Muscle of back (tissue), 3 donors: ENCODE measurements at regions not wholly inside any gene's neighbourhood (a gene's known extent, or its start where the extent isn't known, plus 50 kb on each side); places are given as distances from the start of the nearest gene placed in this dataset.
A peak's percentile ranks its signal among the peaks of the same experiment; 100 is the strongest.

ENCODE experiments used
- DNase-seq, 3 donors: peaks; one replicate each; pipeline versions ENCODE4 v3.0.0 to v3.0.0-alpha.2; 2013

DNA sequence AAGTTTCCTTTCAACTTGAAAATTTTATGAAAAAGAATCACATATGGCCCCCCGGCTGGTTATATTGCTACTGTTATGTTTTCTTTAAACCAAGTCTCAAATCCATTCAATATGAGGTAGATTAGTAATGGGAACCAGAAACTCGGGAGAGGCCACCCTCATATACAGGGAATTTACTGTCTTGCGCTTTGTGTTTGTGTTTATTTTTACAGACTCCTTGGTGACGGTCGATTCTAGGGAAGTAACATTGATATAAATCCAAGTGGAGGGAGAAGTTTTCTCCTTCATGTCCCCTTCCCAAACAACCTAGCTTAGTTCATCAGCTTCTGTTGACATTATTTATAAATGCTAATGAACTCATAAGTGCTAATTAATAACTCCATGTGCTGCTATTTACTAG is 163.5 kb upstream of the LMO4 start:
- peak in 2 of 3 donors; percentile 65 to 82 for DNase-seq

DNA sequence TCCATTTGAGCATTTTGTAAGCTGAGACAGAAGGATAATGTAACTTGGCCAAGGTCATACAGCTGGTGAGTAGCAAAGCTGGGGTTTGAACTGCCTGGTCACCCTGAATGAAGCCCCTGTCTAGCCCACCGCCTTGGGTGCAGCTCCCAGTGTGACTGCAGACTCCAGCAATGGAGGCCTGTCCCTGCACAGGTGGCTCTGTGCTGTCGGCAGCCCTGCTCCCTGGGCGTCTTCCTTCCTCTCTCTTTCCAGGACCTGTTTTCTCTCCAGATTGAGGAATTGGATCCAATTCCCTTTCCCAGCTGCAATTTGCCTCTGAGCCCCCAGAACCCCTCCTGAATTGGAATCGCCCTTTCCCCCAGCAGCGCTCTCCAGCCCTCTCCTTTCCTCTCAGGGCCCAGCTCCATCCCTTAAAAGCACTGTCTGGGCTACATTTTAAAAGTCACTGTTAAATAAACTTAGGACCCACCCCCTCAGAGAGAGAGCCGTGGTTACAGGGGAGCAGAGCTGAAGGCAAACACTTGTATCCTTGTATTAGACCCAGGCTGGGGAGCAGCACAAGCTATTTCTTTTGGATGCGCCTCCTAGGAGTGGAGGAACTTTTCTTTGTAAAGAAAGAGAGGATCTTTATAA is 161.4 kb upstream of the LMO4 start:
- DNase-seq, result peak in 2 of 3 donors; percentile 47 to 82

DNA sequence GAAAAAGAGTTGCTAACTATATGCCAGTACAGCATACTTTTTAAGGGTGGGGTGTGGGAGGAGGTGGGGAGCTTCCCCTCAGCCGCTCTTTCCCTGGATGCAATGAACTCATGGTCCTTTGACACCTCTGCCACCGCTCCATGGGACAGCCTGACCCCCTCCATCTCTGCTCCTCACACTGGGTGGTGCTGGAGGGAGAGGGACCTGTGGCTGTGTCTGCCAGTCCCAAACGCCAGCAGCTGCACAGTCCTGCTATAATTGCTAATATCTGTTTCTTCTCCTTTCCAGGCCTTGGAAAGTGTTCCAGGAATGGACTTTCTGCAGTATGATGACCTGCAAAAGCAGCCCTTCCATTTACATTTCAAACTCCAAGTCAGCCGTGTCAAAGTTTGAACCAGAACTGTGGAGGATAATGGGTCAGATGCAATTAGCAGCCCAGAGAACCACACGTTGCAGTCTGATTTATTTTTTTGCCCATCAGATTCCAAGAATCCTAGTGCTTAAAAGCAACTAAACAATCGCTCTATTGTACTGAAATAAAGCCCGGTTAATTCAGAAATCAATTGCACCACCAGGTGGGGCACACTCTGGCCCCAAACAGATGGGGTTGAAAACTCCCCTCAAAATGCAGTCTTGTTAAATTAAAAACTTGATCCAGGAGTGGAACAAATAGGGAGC is 160.7 kb upstream of the LMO4 start:
- peak in 1 of 3 donors; percentile 53 for DNase-seq

DNA sequence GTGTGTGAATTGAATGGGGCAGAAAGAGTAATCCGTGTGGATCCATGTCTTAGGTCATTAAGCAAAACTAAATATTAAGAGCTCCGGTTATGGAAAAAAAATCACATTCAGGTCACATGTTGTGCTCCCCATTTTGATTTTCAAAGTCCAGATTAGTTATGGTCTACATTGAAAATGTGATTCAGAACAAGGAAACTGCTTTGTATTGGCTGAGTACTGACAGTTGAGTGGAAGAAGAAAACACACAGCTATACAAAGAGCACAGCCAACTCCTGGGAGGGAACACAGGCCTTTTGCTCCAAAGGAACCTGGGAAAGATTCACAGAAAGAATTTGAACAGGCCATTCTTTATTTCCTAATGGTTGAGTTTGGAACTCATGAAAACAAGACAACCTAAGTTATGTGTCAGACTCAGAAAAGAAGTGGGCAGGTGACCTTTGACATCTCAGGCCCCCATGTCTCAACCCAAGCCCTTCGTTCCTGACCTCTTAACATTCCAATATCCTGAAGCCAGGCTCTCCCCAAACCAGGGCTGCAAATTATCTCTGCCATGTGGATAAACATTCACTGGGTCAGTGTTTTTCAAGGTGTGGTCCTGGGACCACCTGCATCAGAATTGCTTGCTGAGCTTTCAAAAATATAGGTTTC is 159.3 kb upstream of the LMO4 start:
- no peak for DNase-seq

DNA sequence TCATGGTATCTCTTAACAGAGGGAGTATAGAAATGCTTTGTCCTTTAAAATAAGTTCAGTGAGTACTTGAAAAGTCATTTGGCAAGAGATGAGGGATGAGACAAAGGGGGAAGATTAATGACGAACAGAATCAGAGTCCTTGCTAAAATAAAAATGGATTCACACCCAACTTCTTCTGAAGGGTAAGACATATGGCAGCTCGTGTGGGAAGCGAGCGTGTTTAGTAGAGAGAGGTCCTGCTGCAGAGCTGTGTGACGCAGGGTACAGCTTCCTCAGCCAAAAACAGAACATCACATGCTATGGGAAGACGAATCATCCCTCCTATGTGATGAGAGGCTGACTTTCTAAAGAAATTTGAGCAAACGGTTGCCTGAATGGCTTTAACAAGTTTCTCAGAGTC is 158.5 kb upstream of the LMO4 start:
- DNase-seq, result peak in 2 of 3 donors; percentile 37 to 49

DNA sequence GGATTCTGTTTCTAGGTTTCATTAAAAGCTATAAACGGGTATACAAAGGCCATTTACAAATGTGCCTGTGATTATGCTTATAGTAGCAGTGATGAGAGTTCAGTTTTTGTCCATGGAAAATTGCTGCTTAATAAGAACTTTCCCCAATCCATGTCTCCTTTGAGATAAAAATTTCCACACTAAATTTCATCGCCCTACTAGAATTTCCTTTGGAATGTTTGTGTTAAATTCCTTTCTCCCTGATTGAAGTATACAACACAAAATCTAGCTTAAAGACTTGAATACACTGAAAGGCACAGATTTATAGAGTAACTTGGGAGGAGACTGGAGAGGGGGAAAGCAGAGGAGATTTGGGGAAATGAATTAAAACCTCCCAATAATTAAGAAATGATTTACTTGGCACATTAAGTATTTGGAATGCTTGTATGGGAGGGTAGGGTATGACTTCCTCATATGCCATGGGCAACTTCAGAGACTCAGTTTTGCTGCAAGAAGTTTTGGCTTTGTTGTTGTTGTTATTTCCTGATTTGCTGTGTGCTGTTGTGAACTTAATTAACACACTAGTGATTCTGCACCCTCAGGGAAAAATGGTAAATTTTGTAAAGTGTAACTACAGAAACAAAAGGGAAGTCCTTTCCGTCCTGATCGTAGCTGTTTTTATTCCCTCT is 157.6 kb upstream of the LMO4 start:
- no peak for DNase-seq

DNA sequence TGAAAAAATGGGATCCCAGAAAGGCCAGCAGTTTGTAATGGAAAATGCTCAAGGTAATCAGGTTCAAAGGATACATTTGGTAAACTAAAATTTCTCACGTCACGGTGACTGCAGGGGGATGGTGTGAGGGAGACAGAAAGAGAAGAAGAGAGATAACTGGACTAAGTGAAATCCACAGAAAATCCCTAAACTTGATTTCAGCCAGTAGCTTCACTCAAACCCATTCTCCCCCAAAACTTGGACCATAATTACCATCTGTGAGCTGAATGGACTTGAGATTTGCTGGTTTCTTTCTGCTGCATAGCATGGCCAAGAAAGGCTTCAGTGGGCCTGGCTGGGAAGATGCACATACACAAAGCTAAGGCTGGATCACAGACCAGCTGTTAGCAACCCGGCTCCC is 155.4 kb upstream of the LMO4 start:
- DNase-seq, result no peak

DNA sequence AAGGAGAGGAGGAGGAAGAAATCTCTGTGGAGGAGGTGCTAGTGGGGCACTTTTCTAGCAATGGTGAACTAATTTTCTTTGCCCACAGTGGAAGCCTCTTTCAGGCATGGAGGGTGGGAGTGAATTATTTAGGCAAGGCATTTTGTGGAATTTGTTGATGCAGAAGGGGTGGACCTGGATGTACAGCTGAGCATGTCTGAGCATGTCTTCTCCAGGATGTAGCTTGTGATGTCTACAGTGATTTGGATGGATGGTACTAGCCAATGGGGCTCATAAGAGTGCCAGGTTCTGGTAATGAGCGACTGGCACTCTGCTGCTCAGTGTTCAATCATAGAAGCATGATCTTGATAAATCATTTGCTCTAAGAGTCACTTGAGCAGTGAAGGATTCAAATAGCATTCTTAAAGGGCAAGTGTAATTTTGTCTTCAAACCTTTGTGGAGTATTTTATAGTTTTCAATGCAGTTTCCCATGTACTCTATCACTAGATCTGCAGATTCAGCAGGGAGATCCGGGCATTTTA is 153.9 kb upstream of the LMO4 start:
- DNase-seq, result no peak

DNA sequence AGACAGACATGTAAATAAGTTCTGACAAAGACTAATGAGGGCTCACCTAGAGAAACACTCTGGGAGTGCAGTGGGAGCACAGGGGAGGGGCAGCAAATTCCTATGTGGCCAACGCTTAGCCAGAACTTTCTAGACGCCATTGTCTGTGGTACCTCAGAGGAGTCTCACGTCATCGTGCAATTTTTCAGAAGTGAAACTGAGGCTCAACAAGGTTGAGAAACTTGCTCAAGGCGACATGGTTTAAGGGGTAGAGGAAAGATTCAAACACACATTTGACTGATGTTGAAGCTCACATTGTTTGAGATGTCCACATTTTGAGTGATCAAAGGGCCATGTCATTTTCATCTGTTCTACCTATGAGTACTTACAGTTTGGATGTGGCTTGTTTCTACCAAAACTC is 152.6 kb upstream of the LMO4 start:
- DNase-seq, result no peak

DNA sequence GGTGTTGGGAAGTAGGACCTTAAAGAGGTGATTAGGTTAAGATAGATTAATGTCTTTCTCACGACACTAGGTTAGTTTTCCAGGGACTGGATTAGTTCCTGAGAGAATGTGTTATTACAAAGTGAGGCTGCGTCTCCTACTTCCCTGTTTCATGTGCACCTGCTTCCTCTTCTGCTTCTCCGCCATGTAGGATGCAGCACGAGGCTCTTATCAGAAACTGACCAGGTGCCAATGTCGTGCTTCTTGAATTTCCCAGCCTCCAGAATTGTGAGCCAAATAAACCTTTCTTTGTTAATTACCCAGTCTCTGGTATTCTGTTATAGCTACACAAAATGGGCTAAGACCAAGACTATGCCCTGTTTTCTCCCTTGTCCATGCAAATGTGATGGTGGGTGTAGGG is 152.2 kb upstream of the LMO4 start:
- DNase-seq, result no peak

DNA sequence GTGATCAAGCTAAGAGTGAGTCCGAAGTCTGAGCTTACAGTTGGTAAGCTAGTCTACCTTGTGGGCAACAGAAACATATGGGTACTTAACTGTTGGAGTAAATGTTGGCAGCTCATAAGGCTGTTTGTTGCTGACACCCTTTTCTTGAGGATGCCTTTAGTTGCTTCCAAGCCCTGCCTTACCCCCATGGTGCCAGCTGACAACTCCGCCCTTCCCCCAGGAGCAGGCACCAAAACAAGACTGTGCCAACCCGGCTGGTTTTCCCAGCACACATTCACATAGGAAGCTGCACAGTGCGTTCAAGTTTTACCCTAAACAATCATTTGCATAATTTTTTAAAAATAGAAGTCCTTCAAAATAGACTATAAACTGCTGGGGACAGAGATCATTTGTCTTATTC is 150.2 kb upstream of the LMO4 start:
- no peak for DNase-seq

DNA sequence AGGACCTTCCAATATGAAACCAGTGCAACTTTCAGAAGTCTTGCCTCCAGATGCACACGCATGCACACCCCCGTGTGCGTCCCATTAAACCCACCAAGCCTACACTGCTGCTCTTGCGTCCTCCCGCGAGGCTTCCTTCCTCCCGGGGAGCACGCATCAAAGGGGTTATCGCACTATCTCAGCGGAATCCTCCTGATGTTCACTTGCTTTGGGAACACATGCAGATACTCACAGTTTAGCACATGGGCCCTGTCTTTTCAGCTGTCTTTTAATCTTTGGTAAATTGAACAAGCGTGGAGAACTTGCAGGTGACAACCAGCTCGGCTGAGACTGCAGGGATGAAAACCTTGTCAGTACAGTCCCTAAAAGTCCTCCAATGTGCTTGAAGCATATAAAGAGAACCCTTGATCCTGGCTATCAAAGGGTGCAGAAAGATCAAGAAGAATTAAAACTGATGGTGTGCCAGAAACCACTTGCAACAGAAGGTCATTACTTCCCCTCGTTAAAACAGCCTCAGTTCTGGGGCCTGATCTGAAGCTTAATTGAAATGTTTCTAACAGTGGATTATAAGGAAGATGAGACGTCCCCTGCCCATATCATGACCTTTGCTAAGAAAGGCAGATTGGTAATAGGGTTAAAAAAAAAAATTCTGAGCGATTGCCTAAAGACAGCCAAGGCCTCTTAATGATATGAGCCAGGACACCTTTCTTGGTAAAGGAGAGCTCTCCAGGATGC is 149.4 kb upstream of the LMO4 start:
- DNase-seq, result no peak

DNA sequence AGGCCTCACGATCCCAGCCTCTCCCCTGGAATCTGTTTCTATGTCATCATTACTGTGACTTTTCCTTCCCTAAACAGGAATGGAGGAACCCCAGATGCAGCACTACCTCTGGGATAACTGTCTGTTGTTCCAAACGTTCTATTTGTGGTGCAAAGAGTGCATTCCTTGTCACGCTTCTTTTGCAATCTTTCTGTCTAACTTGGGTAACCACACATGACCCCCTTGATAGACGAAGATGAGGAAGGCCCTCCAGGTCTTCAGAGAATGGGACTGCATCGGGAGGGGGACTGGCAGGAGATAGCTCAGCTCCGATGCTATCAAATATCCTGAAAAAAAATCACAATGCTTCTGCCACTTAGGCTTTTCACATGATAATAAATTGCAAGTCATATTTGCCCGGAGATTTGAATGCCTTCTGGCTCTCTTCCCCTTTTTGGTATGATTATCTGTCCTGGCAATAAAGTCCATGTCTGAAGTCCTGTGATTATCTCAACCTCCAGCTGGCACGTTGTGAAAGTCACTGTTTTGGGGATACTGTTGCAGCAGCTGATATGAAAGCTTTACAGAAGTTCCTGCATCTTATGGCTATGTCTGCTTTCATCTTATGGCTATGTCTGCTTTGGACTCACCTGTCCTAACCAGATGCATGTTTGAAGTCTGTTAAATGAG is 148.7 kb upstream of the LMO4 start:
- DNase-seq, result no peak

DNA sequence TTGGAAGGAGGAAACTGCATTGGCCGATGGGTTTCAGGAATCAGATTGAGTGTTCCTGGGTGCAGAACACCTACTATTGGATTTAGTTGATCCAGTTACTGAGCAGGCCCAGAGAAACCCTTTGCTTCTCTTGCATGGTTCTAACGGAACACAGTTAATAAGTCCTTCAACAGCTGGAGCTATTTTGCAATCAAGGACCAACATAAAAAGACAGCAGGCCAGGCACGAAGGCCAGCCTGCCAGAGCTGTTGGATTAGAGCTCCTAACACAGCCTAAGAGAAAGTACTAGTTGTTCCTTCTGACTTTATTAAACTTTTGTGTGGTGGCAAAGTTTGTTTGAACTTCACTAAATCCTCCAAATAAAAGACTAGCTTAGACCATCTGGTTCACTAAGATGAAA is 148.0 kb upstream of the LMO4 start:
- DNase-seq, result no peak

DNA sequence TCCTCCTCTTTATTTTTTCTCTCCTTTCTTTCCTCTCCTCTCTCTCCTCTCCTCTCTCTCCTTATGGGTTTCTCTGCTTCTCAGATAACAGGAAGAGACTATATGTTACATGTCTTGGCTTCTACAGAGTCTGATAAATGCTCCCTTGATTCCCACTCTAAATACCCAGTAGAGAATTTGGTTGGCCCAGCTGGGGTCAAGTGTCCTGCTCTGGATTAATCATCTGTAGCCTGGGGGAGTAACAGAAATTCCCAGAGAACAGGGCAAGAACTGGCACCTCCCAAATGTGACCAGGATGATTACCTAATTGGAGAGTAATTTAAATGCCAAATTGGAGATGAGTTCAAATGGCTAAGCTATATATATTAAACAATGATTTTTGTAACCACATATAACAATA is 146.1 kb upstream of the LMO4 start:
- DNase-seq, result no peak

DNA sequence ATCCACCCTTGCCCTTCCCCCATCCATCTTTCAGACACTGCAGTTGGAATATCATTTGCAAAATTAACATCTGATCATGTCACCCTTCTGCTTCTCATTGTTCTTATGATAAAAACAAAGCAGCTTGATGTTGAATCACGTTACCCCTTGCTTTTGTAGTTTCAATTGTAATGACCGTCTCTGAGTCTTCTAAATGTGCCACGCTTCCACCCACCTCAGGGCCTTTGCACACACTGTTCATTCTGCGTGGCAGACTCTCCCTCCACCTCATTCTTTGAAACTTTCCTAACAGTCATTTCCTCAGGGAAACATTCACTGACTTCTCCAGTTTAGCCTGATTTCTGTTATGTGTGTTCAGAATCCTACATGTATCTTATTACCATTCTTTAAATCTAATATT is 143.6 kb upstream of the LMO4 start:
- no peak for DNase-seq

DNA sequence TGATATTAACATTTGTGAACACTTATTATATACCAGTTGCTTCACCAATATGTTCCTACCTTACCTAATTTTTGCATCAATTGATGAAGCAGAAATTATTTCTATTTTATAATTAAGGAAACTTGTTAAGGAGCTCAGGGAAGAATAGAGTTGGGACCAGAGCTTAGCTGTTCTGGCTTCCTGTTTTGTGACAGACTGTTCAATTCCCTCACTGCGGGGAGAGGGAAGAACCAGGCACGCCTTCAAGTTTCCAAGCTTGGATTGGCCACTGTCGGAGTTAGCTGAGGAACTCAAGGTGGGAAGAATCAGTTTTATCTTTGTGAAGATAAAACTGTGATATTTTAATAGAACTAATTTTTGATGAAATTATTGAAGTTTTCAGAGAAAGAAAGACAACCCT is 142.3 kb upstream of the LMO4 start:
- no peak for DNase-seq

DNA sequence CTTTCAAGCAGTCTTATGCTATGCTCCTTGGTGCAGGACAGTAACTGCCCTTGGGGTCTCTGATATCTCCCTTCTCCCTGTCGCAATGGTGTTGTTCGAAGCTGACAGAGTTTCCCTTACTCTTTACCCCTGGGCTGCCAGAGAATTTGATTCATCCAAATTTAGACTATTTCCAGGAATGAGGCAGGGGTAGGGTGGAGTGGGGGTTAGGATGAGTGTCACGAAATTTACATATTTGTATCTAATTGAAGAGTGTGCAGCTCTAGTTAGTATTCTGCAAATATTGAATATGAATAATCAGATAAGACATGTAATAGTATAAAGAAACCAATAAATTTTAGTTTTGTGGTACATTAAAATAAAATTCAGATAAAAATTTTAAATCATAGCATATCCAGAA is 140.0 kb upstream of the LMO4 start:
- DNase-seq, result no peak

DNA sequence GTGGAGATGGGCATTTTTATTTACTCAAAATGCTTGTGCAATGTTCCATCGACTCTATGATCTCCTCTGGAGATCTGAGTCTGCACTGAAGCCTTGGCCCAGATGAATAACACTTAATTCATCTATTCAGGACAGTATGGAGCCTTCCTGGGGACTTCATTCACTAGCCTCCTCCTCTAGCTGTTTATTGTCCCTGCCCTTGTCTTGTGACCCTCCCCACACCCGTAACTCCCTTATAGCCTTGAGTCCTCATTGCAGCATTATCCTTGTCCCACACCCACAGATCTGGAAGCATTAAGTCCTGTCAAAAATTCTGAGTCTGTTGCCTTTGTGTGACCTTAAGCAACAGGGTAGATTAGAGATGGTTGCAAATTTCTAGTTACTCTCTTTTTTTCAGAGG is 138.3 kb upstream of the LMO4 start:
- DNase-seq, result no peak

DNA sequence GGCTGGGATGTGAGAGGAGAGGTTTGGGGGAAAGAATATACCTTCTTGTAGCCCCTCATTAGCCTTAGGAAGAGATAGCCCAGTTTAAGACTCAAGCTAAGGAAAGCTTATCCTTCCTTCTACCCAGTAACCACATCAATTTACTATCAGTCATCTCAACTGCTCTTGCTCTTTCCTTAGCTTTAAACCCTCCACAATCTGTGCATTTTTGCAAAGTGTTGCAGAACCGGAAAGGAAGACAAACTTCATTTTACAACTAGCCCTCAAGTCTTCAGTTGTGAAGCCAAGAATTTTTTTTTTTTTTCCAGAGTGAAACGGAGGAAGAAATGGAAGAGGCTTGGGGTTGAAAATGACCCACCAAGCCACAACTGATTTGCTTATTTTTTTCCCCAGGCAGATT is 137.0 kb upstream of the LMO4 start:
- no peak for DNase-seq

DNA sequence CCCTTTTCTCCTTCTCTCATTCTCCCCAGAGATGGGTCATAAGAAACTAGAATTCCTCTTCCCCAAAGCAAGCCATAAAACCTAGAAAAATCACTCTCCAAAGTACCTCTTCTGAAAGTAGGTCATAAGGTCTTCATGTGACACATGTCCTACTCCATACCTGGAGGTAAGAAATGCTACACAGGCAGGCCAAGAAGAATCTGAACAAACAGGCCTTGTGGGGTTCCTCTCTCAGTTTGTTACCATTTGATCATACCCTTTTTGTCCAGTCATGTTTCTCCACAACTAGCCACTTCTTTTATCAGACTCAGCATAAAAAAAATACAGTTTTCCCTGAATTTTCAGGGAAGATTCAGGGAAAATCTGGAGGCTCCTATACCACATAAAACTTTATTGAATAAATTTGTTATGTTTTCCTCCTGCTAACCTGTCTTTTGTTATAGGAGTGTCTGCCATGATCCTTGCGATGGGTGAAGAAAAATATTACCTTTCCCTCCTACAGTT is 134.4 kb upstream of the LMO4 start:
- no peak for DNase-seq
